NB4 (cell line): ENCODE measurements at regions not wholly inside any gene's neighbourhood (a gene's known extent, or its start where the extent isn't known, plus 50 kb on each side); places are given as distances from the start of the nearest gene placed in this dataset.

Experiments used
- POLR2A ChIP-seq: IDR thresholded peaks from 2 replicates; pipeline ENCODE4 v1.6.1; 2011; ENCODE audit warnings: mild to moderate bottlenecking; ENCODE audit not compliant: insufficient read length; ENCODE audit errors: extremely low read depth
- TF ChIP-seq, protein P1 (sequence below): IDR thresholded peaks from 2 replicates; pipeline ENCODE4 v1.6.1; 2011; ENCODE audit warnings: low read depth, low read length
- TF ChIP-seq, protein P2 (sequence below): IDR thresholded peaks from one replicate; pipeline ENCODE4 v1.5.1; 2012; ENCODE audit warnings: low read depth, low read length

GRCh38 chr2:106038601-106039375 lies 155.3 kb downstream of the UXS1 start:
- TF ChIP-seq POLR2A = no peak
- TF ChIP-seq, protein P1, sequence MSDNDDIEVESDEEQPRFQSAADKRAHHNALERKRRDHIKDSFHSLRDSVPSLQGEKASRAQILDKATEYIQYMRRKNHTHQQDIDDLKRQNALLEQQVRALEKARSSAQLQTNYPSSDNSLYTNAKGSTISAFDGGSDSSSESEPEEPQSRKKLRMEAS = no peak
- TF ChIP-seq, protein P2, sequence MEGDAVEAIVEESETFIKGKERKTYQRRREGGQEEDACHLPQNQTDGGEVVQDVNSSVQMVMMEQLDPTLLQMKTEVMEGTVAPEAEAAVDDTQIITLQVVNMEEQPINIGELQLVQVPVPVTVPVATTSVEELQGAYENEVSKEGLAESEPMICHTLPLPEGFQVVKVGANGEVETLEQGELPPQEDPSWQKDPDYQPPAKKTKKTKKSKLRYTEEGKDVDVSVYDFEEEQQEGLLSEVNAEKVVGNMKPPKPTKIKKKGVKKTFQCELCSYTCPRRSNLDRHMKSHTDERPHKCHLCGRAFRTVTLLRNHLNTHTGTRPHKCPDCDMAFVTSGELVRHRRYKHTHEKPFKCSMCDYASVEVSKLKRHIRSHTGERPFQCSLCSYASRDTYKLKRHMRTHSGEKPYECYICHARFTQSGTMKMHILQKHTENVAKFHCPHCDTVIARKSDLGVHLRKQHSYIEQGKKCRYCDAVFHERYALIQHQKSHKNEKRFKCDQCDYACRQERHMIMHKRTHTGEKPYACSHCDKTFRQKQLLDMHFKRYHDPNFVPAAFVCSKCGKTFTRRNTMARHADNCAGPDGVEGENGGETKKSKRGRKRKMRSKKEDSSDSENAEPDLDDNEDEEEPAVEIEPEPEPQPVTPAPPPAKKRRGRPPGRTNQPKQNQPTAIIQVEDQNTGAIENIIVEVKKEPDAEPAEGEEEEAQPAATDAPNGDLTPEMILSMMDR = no peak
